Ecto neural progenitor cell (in vitro differentiated cells): ENCODE measurements at regions not wholly inside any gene's neighbourhood (a gene's known extent, or its start where the extent isn't known, plus 50 kb on each side); places are given as distances from the start of the nearest gene placed in this dataset.
"Not testable (repeated sequence)": the region's sequence is repeated elsewhere in the genome, so short reads cannot be mapped to it uniquely, and the experiment has no call there.

Source experiments
- DNase-seq: peaks from one replicate; pipeline ENCODE4 v3.0.0-alpha.2; 2018; ENCODE audit warnings: low spot score

GRCh38 chr4:186979961-186980745, 256.5 kb upstream of the FAT1 start:
- no peak for DNase-seq

- DNase-seq = no peak
Measured at GRCh38 chr4:186981161-186981560, 257.5 kb upstream of the FAT1 start.

GRCh38 chr4:186982160-186982559, 258.5 kb upstream of the FAT1 start:
- DNase-seq = no peak

GRCh38 chr4:186984105-186984644, 260.5 kb upstream of the FAT1 start:
- DNase-seq = no peak

- no peak for DNase-seq
Measured at GRCh38 chr4:186999686-187000085, 276.0 kb upstream of the FAT1 start.

- no peak for DNase-seq
Measured at GRCh38 chr4:187000281-187000680, 276.6 kb upstream of the FAT1 start.

GRCh38 chr4:187002133-187002532, 278.5 kb upstream of the FAT1 start:
- DNase-seq = not testable (repeated sequence)

GRCh38 chr4:187004628-187005027, 281.0 kb upstream of the FAT1 start:
- DNase-seq = no peak

- no peak for DNase-seq
Measured at GRCh38 chr4:187006189-187006618, 282.5 kb upstream of the FAT1 start.

GRCh38 chr4:187010052-187010451, 286.4 kb upstream of the FAT1 start:
- DNase-seq = no peak

- no peak for DNase-seq
Measured at GRCh38 chr4:187016101-187016500, 292.4 kb upstream of the FAT1 start.

GRCh38 chr4:187017147-187017546, 293.5 kb upstream of the FAT1 start:
- DNase-seq = no peak

GRCh38 chr4:187019896-187020295, 296.2 kb upstream of the FAT1 start:
- DNase-seq = no peak

GRCh38 chr4:187020676-187021075, 297.0 kb upstream of the FAT1 start:
- no peak for DNase-seq

GRCh38 chr4:187021436-187022205, 298.0 kb upstream of the FAT1 start:
- no peak for DNase-seq

- DNase-seq = no peak
Measured at GRCh38 chr4:187027272-187027671, 303.6 kb upstream of the FAT1 start.

- no peak for DNase-seq
Measured at GRCh38 chr4:187042251-187042650, 318.6 kb upstream of the FAT1 start.

- DNase-seq = no peak
Measured at GRCh38 chr4:187046471-187046870, 322.8 kb upstream of the FAT1 start.

- no peak for DNase-seq
Measured at GRCh38 chr4:187059021-187059420, 335.4 kb upstream of the FAT1 start.

- no peak for DNase-seq
Measured at GRCh38 chr4:187059895-187060294, 336.2 kb upstream of the FAT1 start.

GRCh38 chr4:187060551-187060950, 336.9 kb upstream of the FAT1 start:
- no peak for DNase-seq

- DNase-seq = no peak
Measured at GRCh38 chr4:187063251-187063650, 339.6 kb upstream of the FAT1 start.

- DNase-seq = no peak
Measured at GRCh38 chr4:187064033-187064432, 340.4 kb upstream of the FAT1 start.
